ENCODE measurements at regions not wholly inside any gene's neighbourhood (a gene's known extent, or its start where the extent isn't known, plus 50 kb on each side); places are given as distances from the start of the nearest gene placed in this dataset.

- Histone ChIP-seq H3K23ac (ENCODE audit: insufficient read length) (no peak overlapping the region), H2BK15ac (ENCODE audit: low read length) (no peak overlapping the region), H3K79me2 (ENCODE audit: control insufficient read depth in 1 of 2, insufficient read depth in 2 of 2, low read length in 2 of 2) (no peaks in the 10 kb centered on the region), H3K14ac (ENCODE audit: insufficient read length) (no peak overlapping the region), H3K27ac (ENCODE audit: low read depth, low read length) (no peak overlapping the region), H2BK5ac (ENCODE audit: low read depth, low read length) (no peak overlapping the region), H3K56ac (replicated peaks; ENCODE audit: insufficient read length, low read depth, low read length) (no peak overlapping the region), H3K4me2 (ENCODE audit: insufficient read depth in 1 of 2, low read depth in 2 of 2, low read length in 2 of 2) (no peak overlapping the region), H3K36me3 (ENCODE audit: control insufficient read depth in 2 of 4, insufficient read depth in 4 of 4, low read length in 3 of 4) (no peaks in the 10 kb centered on the region), H3K9me3 (ENCODE audit: insufficient read depth in 2 of 2, low read depth in 1 of 2, low read length in 1 of 2) (no peaks in the 10 kb centered on the region), H2BK20ac (ENCODE audit: low read length) (no peak overlapping the region), H3K4ac (replicated peaks; ENCODE audit: insufficient read length, low read depth, low read length) (no peak overlapping the region), H3K9ac (replicated peaks in 1 of 4; ENCODE audit: extremely low read depth in 1 of 4, low read depth in 3 of 4, low read length in 3 of 4) (no peak overlapping the region), H3K27me3 (replicated peaks in 1 of 4; ENCODE audit: control insufficient read depth in 3 of 4, extremely low read depth in 1 of 4, insufficient read depth in 3 of 4, low read length in 3 of 4) (no peaks in the 10 kb centered on the region), H2AK5ac (ENCODE audit: low read depth, low read length) (no peak overlapping the region), H3K4me3 (ENCODE audit: extremely low read depth in 1 of 4, insufficient read depth in 2 of 4, low read depth in 3 of 4, low read length in 4 of 4) (no peak overlapping the region), H4K91ac (replicated peaks; ENCODE audit: insufficient read length, low read length) (no peak overlapping the region), H2AFZ (ENCODE audit: low read length) (no peak overlapping the region), H4K20me1 (replicated peaks in 1 of 2; ENCODE audit: control insufficient read depth in 1 of 2, insufficient read depth in 2 of 2, low read length in 2 of 2) (no peaks in the 10 kb centered on the region), H2BK12ac (ENCODE audit: low read depth, low read length) (no peak overlapping the region), H3K18ac (ENCODE audit: extremely low read depth, low read length) (no peak overlapping the region), H2BK120ac (replicated peaks; ENCODE audit: low read depth, low read length) (no peak overlapping the region), H3K79me1 (ENCODE audit: low read depth, low read length) (no peaks in the 10 kb centered on the region), H3K23me2 (ENCODE audit: low read depth, low read length) (no peaks in the 10 kb centered on the region), H3K4me1 (replicated peaks in 1 of 4; ENCODE audit: control insufficient read depth in 3 of 4, insufficient read depth in 4 of 4, low read length in 3 of 4) (peaks cover 0 to 7% (median 3%) of the 10 kb centered on the region in 4 experiments; a peak in 6 of 7 replicates), H4K8ac (ENCODE audit: extremely low read depth, insufficient read depth, low read length) (no peak overlapping the region), H4K5ac (ENCODE audit: insufficient read length, low read depth, low read length) (no peak overlapping the region)
- FAIRE-seq (no peak), DNase-seq (ENCODE audit: low read depth in 1 of 2, low spot score in 2 of 2) (no peak)
- CTCF ChIA-PET (ENCODE audit: partially characterized antibody), result interaction anchor here (0.8 to 0.9 kb wide), 2 partner anchors 9 to 840 kb away, joined by 3 to 4 read pairs; no protein-coding TSS in a partner anchor
- no peak for TF ChIP-seq SIN3A (conservative IDR thresholded peaks at IDR 0.05 in 1 of 2, IDR thresholded peaks at IDR 0.05 in 1 of 2; ENCODE audit: low read depth in 1 of 2, low read length in 2 of 2)
- no peak for TF ChIP-seq YY1 (IDR thresholded peaks at IDR 0.05; ENCODE audit: low read depth, low read length)
- TF ChIP-seq POU5F1 (IDR thresholded peaks at IDR 0.05; ENCODE audit: low read depth, low read length), result no peak
- TF ChIP-seq KDM5A (IDR thresholded peaks at IDR 0.05; ENCODE audit: low read length), result no peak
- TF ChIP-seq CTBP2 (IDR thresholded peaks at IDR 0.05; ENCODE audit: borderline replicate concordance, insufficient read depth, insufficient read length, low read length), result no peak
- TF ChIP-seq MAFK (IDR thresholded peaks at IDR 0.05; ENCODE audit: low read depth, low read length), result no peak
- POLR2A ChIA-PET (ENCODE audit: partially characterized antibody), result no interaction called here
- 92% methylated on average over 5 of the region's 5 CpGs; no CpG with 5 or more reads in 1 of the 2 experiments for WGBS, 2 experiments (ENCODE audit: extremely low coverage in 1 of 2, insufficient coverage in 1 of 2, insufficient read length in 1 of 2, insufficient replicate concordance in 2 of 2, low coverage in 1 of 2, low lambda C conversion rate in 2 of 2, missing lambda C conversion rate in 1 of 2)
Observed at GRCh38 chr11:13107544-13108044, 98.5 kb downstream of the RASSF10 start.
